Ishikawa (cell line): ENCODE measurements at regions not wholly inside any gene's neighbourhood (a gene's known extent, or its start where the extent isn't known, plus 50 kb on each side); places are given as distances from the start of the nearest gene placed in this dataset.

Experiments used
- CEBPB ChIP-seq: IDR thresholded peaks from 2 replicates; pipeline ENCODE4 v1.6.1; 2012
- CREB1 ChIP-seq: IDR thresholded peaks from 2 replicates; pipeline ENCODE4 v1.6.1; 2012; ENCODE audit warnings: low read depth
- EGR1 ChIP-seq: IDR thresholded peaks from 2 replicates; pipeline ENCODE4 v1.6.1; 2012
- EP300 ChIP-seq: IDR thresholded peaks from 2 replicates; pipeline ENCODE4 v1.6.1; 2012; ENCODE audit warnings: borderline replicate concordance
- FOXM1 ChIP-seq: IDR thresholded peaks from 2 replicates; pipeline ENCODE4 v1.6.1; 2012; ENCODE audit warnings: low read depth, borderline replicate concordance
- NFIC ChIP-seq: IDR thresholded peaks from 2 replicates; pipeline ENCODE4 v1.6.1; 2012
- RAD21 ChIP-seq: IDR thresholded peaks from 2 replicates; pipeline ENCODE4 v1.6.1; 2012; ENCODE audit warnings: low read depth
- TAF1 ChIP-seq: IDR thresholded peaks from 2 replicates; pipeline ENCODE4 v1.6.1; 2012; ENCODE audit warnings: low read depth, mild to moderate bottlenecking
- TCF12 ChIP-seq: IDR thresholded peaks from 2 replicates; pipeline ENCODE4 v1.6.1; 2012; ENCODE audit warnings: low read depth
- TEAD4 ChIP-seq: IDR thresholded peaks from 2 replicates; pipeline ENCODE4 v1.6.1; 2012
- YY1 ChIP-seq: IDR thresholded peaks from 2 replicates; pipeline ENCODE4 v1.6.1; 2012; ENCODE audit warnings: low read depth
- ZBTB7A ChIP-seq: IDR thresholded peaks from 2 replicates; pipeline ENCODE4 v1.6.1; 2012; ENCODE audit warnings: low read depth
- TF ChIP-seq, protein P1 (sequence below): IDR thresholded peaks from 2 replicates; pipeline ENCODE4 v1.6.1; 2012
- TF ChIP-seq, protein P2 (sequence below): IDR thresholded peaks from 2 replicates; pipeline ENCODE4 v1.6.1; 2012; ENCODE audit warnings: low read depth, mild to moderate bottlenecking
- TF ChIP-seq, protein P3 (sequence below): IDR thresholded peaks from 2 replicates; pipeline ENCODE4 v1.6.1; 2012

DNA sequence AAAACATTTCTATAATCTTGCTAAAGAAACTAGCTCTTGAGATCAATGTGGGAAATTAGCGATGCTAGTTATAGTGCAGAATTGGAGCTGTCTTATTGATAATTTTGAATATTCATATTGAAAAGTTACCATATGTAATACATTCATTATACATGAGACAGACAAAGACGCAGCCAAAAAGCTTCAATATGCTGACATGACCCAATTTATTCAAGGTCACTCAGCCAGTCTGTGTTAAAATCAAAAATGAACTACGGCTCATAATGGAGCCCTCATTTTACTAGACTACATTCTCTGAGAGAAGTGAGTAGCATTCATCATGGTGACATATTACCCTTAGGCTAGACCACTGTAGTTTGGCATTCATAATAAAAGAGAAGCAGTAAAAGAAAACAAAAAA lies 107.3 kb upstream of the GABRG2 start:
- TF ChIP-seq CREB1 = no peak
- no peak for TF ChIP-seq EP300
- TF ChIP-seq EGR1 = no peak
- TF ChIP-seq, protein P1, sequence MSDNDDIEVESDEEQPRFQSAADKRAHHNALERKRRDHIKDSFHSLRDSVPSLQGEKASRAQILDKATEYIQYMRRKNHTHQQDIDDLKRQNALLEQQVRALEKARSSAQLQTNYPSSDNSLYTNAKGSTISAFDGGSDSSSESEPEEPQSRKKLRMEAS = no peak
- TF ChIP-seq YY1 = no peak
- TF ChIP-seq TCF12 = no peak
- TF ChIP-seq, protein P2, sequence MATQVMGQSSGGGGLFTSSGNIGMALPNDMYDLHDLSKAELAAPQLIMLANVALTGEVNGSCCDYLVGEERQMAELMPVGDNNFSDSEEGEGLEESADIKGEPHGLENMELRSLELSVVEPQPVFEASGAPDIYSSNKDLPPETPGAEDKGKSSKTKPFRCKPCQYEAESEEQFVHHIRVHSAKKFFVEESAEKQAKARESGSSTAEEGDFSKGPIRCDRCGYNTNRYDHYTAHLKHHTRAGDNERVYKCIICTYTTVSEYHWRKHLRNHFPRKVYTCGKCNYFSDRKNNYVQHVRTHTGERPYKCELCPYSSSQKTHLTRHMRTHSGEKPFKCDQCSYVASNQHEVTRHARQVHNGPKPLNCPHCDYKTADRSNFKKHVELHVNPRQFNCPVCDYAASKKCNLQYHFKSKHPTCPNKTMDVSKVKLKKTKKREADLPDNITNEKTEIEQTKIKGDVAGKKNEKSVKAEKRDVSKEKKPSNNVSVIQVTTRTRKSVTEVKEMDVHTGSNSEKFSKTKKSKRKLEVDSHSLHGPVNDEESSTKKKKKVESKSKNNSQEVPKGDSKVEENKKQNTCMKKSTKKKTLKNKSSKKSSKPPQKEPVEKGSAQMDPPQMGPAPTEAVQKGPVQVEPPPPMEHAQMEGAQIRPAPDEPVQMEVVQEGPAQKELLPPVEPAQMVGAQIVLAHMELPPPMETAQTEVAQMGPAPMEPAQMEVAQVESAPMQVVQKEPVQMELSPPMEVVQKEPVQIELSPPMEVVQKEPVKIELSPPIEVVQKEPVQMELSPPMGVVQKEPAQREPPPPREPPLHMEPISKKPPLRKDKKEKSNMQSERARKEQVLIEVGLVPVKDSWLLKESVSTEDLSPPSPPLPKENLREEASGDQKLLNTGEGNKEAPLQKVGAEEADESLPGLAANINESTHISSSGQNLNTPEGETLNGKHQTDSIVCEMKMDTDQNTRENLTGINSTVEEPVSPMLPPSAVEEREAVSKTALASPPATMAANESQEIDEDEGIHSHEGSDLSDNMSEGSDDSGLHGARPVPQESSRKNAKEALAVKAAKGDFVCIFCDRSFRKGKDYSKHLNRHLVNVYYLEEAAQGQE = no peak
- TF ChIP-seq CEBPB = no peak
- TF ChIP-seq TAF1 = no peak
- no peak for TF ChIP-seq FOXM1
- no peak for TF ChIP-seq ZBTB7A
- no peak for TF ChIP-seq TEAD4
- no peak for TF ChIP-seq RAD21
- TF ChIP-seq, protein P3, sequence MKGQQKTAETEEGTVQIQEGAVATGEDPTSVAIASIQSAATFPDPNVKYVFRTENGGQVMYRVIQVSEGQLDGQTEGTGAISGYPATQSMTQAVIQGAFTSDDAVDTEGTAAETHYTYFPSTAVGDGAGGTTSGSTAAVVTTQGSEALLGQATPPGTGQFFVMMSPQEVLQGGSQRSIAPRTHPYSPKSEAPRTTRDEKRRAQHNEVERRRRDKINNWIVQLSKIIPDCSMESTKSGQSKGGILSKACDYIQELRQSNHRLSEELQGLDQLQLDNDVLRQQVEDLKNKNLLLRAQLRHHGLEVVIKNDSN = no peak
- TF ChIP-seq NFIC = no peak

DNA sequence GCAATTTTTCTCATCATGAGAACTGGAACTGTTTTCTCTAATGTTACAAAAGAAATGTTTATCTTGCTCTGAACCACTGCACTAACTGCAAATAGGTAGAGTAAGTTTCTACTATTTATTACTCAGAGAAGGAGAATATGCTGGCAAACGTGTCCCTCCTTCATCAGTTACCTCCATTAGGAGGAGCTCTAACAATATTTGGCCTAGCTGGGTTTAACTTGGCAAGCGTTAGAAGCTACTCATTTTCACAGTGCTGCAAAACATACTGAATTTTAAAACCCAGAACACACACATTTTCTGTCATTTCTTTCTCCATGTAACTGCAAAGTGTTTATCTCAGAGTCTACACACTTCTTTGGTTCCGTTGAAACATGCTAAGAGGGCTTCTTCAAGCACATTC lies 101.0 kb upstream of the GABRG2 start:
- TF ChIP-seq RAD21 (no peak), YY1 (no peak), TAF1 (no peak), EP300 (no peak), TEAD4 (no peak), ZBTB7A (no peak), FOXM1 (no peak), CREB1 (no peak), TCF12 (no peak), CEBPB (no peak), EGR1 (no peak), NFIC (no peak)
- TF ChIP-seq, protein P2 = no peak
- TF ChIP-seq, protein P1 = no peak
- TF ChIP-seq, protein P3 = no peak

DNA sequence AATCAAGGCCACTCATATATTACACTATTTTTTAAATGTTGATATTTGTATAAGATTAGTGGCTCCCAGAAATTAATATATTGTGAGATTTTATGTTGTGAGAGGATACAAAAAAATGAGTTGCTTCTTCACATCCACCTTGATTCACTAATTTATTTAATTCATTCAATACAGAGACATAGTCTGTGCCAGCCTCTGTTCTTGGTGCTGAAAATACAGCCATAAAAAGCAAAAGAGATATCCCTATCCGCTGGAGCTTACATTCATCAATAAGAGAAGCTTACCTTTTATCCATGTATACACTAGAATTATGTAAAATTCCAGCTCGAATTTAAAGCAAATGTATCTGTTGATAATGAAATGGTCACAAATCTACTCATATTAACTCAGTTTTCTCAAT lies 92.2 kb upstream of the GABRG2 start:
- TF ChIP-seq TAF1 (no peak), ZBTB7A (no peak), TEAD4 (no peak), NFIC (no peak), CREB1 (no peak), RAD21 (no peak), YY1 (no peak), CEBPB (no peak)
- TF ChIP-seq, protein P2 = peak; percentile 71

DNA sequence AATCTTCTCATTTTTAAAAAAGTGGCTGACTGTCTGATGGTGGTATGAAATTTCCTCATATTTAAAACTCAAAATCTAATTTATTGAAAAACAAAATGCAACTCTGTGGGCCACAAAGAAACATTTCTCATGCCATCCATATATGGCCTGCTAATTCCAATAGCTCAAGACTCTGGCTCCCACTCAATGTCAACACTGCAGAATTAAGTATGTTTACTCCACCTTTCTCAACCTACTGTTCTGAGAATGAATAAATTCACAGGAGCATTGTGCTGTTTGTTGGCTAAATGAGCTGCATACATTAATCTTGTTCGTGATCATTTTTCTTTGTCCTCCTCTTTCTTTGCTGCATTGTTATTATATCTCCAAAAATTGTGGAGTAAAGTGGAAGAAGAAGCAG lies 79.5 kb upstream of the GABRG2 start:
- TF ChIP-seq YY1 (no peak), TCF12 (no peak), TEAD4 (no peak), TAF1 (no peak)
- TF ChIP-seq, protein P3 = no peak
